SKM-1 (cell line): ENCODE measurements at regions not wholly inside any gene's neighbourhood (a gene's known extent, or its start where the extent isn't known, plus 50 kb on each side); places are given as distances from the start of the nearest gene placed in this dataset.
A peak's percentile ranks its signal among the peaks of the same experiment; 100 is the strongest.
"Not testable (repeated sequence)": the region's sequence is repeated elsewhere in the genome, so short reads cannot be mapped to it uniquely, and the experiment has no call there.

Experiments used
- DNase-seq: peaks from one replicate; lab custom pipeline; 2025; ENCODE audit not compliant: unreplicated experiment; lab: John Stamatoyannopoulos, UW

DNA sequence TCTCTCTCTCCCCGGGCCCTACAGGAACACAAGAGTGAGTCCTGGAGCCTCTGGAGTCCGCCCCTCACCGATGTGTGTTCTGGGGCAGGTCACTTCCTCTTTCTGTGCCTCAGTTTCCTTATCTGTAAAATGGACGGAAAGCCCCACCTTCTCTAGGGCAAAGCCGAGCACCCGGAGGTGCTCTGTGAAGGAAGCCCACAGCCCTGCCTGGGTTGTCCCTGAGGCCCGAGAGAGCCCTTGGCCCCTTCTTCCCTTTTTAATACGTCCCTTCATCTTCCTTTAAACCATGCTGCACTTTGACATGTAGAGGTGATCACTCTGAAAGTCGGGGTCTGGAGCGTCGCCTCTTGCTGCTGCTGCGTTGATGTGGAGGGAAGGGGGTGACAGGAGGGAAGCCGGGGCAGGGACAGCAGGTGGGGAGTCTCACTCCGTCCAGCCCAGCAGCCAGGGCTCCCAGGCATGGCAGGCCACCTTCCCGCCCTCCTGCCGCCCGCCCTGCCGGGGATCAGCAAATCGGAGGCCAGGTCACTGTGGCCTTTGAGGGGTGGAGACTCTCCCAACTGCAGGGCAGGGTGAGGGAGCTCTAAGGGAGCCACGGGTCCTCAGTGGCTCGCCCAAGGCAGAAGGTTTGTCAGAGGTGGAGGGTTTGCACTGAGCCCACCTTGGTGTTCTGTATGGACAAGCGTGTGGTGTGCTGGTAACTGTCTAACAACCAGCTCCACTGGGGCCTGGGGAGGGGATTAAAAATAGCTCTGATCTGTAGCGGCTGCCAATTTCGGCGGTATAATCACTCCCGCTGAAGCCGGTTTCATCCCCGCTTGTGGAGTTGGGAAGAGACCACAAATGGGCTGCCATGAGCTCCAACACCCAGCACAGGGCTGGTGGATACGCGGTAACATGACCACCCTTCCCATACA is 135.9 kb upstream of the ID2 start:
- no peak for DNase-seq

DNA sequence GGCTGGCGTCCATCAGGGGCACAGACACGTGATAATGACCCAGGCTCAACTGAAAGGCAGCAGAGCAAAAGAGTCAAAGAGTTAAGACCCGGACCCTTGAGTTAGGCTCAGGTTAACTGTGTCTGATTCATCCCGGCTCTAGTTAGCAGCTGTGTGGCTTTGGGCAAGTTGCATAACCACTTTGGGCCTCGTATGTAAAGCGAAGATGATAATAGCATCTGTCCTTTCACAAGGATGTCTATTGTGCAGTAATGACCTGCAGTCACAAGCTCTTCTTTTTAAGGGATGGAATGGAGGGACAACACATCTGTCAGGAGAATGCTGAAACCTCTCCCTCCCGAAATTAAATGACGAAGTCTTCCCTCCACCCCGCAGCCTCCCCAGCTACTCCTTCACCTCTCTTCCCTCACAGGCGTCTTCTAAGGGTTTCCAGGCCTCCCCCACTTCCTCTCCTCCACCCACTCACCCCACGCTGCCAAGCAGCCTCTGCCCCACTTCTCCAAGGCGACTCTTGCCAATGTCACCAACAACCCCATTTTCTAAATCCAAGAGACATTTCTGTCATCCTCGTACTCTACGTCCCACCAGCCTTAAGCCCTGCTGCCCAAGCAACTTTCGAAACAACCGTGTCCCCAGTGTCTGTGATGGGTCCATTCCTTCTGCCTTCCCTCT is 135.1 kb upstream of the ID2 start:
- peak; percentile 82 for DNase-seq

DNA sequence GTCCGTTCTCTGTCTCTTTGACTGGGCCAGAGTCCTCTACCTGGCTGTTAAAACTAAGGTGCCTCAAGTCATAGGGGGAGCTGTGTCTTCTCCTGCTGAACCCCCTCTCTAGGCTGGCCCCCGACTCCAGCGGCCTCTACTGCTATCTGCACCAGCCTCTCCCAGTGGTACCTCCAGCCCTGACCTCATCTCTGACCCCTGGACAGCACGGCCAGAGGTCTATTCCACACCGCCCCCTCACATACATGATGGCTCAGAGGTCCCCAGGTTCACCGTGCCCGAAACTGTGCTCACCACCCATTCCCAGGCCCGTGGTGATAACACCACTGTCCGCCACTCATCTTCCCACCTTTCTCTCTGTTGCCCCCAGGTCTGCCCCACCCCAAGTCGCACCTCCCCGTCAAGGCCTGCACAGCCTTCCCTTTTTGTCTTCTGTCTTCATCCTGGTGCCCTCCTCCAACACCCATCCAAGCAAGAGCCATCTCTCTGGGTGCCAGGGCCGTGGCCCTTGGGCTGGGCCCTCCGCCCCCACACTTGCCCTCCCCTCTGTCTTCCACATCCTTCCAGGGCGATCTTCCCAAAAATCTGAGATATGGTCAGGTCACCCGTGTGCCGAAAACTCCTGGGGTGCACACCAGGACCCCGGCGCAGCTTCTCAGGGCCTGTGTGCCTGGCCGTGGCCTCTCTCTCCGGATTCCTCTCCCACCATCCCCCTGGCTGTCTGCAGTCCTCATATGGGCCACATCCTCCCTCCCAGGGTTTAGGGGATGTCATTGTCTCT is 134.4 kb upstream of the ID2 start:
- DNase-seq: no peak

DNA sequence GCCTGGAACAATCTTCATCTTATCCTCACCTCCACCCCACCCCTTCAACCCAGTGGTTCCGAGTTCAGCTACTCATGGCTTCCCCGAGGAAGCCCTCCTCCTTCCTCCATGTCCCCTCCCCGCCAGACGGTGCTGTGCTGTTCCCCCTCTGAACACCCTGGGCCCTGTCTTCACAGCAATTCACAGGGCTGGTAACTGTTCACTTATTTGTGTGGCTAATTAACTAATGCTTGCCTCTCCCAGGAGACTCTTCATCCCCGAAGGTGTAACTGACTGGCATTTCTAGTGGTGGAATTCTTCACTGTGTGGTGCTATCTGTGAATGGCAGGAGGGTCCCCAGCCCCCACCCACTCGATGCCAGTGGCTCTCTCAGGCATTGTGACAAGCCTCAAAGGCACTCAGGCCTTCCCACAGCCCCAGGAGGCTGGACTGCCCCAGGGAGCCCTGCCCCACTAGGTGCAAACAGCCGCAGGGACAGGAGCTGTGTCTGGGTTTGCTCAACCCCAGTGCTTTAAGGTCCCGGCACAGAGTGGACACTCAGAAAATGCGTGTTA is 133.7 kb upstream of the ID2 start:
- no peak for DNase-seq

DNA sequence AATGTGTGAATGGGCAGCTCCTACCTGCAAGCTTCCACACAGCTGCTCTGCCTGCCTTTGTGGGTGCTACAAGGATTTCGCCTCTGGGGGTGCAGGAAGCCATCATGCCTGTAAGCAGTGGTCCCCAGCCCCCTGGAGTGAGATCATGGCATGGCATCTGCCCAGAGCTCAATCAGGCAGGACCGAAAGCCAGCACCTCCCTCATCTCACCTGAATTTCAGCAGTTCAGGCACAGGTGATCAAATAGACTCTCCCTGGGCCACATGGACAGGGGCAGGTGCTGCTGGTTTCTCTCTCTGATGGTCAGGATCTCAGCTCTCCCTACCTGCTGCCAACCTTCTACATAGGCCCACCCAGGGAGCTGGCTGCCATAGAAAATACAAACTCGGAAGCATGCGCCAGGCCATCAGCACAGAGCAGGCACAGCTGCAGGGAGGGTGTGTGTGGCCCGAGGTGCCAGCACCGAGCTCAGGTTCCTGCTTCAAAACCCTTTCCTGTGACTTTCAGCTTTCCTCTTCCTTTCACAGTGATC is 133.2 kb upstream of the ID2 start:
- no peak for DNase-seq

DNA sequence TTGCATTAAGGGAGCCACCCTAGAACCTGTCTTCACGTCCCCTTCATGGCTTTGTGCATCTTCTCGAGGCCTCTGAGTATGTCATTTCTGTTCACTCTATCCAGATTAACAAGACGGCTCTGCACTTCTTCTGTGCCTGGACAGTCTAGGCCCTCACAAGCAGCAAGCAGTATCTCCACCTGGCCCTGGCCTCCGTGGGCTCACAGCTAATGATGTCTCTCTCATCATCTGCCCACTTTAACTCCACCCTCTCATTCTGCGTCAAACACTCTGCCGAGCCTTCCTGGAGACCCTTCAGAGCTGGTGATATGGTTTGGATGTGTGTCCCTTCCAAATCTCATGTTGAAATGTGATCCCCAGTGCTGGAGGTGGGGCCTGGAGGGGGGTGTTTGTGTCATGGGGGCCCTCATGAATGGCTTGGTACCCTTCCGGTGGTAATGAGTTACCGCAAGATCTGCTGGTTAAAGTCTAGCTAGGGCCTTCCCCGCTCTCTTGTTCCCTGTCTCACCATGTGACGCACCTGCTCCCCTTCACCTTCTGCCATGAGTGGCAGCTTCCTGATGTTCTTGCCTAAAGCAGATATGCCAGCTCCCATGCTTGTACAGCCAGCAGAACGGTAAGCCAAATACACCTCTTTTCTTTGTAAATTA is 132.5 kb upstream of the ID2 start:
- no peak for DNase-seq

DNA sequence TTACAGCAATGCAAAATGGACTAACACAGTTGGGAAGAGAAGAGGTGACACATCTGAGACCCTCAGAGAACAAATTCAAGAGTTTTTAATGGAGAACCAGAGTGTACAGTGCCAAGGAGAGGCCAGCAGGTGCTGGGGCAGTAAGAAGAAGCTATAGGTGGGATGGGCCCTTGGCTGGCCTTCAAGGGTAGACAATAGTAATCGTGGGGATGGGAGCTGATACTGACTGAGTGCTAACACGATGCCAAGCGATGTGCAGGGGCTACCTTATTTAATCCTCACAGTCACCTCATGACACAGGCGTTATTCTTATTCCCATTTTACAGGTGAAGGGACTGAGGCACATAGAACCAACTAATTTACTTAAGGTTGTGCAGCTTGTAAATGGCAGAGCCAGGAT is 131.9 kb upstream of the ID2 start:
- DNase-seq: no peak

DNA sequence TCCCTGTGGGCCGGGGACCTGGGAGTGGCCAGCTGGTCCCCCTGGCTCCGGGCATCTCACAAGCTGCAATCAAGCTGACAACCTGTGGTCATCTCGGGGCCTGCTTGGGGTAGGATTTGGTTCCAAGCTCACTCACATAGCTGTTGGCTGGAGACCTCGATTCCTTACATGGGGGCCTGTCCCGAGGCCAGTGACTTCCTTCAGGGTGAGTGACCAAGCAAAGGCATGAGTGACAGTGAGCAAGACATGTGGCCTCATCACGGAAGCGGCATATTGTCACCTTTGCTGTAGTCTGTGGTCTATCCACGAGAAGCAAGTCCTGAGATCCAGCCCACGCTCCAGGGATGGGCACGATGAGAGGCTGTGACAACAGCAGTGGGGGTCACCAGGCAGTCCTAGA is 131.4 kb upstream of the ID2 start:
- DNase-seq: no peak

DNA sequence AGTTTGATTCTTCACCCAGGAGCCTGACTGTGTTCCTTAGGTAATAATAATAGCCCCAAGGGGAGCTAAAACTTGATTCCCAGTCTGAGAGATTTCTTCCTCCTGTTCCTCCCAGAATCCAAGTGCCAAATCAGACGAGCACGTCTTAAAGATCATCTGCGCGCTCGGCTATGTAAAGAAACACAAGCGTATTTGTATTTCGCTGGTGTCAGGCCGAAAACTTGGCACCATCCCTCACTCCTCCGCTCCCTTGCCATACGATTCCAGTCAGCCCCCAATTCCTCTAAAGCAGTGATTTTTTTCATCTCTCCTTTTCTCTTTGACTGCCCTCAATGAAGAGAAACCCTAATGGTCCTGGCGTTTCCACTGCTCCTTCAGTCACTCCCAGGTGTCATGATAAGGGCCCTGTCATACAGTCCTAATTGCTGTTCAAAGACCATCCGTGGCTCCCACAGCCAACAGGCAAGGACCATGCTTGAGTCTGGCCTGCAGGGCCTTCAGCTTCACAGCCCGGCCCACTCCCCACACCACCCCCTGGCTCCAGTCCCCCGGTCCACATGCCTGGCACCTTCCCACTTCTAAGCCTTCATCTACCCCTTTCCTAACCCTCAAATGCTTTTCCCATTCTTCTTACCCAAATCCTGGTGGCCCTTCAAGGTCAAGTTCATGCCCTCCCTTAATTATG is 130.8 kb upstream of the ID2 start:
- no peak for DNase-seq

DNA sequence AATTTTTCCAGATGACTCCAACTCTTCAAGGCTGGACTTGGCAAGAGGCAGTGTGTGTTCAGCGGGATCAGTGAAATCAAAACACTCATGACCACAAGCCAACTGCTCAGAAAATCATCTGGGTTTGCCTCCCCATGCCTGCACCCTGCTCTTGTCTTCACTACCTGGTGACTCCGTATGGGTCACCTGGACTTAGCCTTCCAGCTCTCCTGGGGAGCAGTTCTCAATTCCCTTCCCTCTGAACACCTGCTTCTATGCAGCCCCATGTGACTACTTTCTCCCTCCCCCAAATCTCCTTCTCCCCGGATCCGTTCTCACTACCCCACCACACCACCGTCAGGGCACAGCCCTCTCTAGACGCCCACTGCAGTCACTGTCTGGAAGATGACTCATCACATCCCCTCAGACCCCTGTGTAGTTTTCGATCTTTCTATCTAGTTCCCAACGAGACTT is 130.2 kb upstream of the ID2 start:
- DNase-seq: no peak

DNA sequence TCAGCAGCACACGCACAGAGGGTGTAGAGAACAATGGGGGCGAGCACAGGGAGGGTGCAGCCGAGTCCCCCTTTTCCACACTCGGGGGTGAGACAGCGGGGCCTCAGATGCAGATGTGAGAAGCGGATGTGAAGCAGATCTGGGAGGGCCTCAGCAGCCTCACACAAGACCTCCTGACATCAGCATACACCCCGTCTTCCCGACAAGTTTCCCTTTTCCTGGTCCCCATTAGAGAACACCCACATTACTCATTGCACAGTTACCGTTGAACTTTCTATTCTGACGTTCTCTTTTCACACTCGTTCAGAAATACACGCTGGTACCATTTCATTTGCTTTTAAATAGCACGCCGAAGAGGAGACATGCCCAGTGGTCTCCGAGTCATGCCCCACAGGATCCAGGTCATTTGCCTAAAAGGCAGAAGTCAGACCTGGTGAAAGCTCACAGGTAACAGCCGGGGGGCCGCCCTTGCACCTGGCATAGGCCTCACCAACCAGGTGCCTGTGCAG is 129.5 kb upstream of the ID2 start:
- DNase-seq: no peak

DNA sequence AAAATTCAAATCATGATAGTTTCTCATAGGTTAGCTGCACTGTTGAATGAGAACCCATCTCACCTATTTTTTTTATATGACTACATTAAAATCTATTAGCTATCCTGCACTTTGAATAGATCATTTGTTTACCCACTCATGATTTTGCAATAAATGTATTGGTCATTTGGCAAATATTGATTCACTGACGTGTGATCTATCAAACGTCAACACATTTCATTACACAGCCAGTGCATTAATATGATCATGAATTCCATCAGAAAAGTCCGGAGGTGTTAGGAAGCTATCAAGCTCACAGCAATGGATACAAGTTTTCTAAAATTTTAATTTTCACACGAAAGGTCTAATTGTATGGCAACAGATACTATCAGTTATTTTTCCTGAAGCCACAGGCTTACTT is 128.2 kb upstream of the ID2 start:
- no peak for DNase-seq

DNA sequence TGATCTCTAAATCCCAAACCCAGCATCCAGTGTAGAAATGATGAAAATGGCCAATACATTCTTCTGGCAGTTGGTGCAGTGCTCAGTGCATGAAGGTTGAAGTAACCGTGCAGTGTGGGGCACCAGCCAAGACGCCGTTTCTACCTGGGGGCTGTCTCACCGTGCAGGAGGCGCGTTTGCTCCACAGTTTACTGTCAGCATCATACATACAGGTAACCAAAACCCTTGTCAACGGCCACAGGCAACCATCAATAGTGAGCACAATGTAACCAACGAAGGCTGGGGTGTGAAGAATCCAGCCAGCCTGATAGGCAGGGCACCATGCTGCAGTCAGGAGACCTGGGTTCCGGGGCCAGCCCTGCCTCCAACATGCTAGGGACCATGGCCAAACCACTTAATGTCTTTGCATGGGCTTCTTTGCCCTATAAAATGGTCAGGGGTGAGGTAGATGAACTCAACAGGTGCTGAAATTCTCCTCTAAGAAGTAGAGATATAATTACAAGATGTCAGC is 127.5 kb upstream of the ID2 start:
- DNase-seq: no peak

DNA sequence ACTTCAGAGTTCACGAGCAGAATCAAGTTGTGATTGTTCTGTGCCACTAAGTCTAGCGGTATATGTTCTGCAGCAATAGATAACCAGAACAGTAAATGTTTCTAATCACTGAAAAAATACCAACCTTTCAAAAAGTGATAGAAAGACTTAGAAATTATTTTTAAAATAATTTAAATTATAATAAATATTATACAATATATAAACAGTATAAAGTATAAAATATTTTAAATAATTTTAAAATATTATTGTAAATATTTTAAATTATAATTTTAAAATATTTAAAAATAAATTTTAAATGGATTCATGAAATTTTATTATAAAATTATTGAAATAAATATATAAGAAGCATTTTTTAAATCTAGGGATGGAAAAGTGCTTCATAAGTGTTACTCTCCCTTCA is 126.3 kb upstream of the ID2 start:
- DNase-seq: no peak

DNA sequence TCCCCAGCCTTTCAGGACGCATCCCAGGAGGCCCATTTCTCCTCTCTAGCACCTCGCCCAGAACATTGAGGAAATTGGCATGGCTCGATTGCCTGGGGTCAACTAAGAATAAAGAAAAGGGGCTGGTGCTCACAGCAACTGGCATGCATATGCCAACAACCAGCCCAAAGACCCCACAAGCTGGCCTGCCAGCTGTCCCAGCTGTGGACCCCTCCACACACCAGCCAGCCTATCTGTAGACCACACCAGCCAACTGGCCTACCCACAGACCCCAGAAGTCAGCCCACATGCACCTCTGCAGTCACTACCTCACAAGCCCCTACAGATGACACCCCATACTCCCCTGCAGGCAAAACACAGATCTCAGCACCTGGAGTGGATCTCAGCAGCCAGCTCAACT is 123.8 kb upstream of the ID2 start:
- no peak for DNase-seq

DNA sequence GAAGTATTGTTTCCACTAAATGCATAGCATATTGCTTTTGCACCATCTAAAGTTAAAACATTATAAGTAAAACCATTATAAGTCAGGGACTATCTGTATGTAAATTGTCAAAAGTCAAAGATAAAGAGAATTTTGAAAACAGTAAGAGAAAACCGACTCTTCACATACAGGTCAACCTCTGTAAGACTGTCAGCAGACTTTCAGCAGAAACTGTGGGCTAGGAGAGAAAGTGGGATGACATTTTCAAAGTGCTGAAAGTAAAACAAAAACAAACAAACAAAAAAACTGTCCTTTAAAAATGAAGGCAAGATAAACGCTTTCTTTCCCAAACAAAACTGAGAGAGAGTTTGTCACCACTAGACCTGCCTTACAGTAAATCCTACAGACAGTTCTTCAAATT is 122.9 kb upstream of the ID2 start:
- no peak for DNase-seq

DNA sequence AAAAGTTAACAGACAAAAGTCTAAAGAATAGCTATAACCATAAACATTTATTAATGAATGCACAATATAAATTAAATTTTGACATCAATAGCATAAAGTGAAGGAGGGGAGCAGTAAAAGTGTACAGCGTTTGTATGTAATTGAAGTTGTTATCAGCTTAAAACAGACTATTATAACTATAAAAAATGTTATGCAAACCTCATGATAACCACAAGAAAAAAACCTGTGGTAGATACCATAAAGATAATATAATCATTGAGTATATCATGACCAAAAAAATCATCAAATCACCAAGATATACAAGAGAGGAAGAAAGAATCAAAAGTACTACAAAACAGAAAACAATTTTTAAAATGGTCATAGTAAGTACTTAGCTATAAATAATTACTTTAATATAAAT is 122.1 kb upstream of the ID2 start:
- no peak for DNase-seq

DNA sequence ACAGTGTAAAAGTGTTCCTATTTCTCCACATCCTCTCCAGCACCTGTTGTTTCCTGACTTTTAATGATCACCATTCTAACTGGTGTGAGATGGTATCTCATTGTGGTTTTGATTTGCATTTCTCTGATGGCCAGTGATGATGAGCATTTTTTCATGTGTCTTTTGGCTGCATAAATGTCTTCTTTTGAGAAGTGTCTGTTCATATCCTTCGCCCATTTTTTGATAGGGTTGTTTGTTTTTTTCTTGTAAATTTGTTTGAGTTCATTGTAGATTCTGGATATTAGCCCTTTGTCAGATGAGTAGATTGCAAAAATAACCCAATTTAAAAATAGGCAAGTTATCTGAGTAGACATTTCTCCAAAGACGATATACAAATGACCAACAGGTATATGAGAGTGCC is 120.2 kb upstream of the ID2 start:
- not testable (repeated sequence) for DNase-seq

DNA sequence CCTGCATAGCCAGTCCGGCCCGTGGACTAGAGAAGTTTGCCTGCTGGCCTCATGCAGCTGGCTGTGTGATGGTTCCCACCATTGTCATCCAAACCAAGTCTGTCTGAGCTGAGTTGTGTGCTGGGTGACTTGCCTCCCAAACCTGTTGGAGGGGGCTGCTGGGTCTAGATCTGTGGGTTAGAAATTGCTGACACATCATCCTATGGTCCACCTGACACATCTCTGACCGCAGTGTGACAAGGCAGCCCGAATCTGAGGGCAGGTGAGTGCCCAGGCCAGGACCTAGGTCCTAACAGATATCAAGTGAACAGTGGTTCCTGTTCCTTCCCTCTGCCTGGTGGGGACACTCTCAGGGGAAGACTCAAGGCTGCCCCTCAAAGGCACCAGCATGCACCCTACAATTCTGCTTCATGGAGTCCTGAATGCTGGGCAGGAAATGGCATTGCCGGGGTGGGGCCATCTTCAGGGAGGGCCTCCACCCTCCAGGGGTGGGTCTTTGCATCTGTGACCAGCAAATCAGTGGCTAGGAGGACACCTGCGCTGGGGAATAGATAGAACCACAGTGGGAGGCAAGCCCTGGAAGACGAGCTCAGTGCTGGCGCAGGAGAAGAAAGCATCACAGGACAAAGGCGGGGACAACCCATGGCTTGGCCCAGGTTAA is 117.9 kb upstream of the ID2 start:
- no peak for DNase-seq
